Osteocyte (in vitro differentiated cells): ENCODE measurements at regions not wholly inside any gene's neighbourhood (a gene's known extent, or its start where the extent isn't known, plus 50 kb on each side); places are given as distances from the start of the nearest gene placed in this dataset.

ENCODE experiments used
- DNase-seq: peaks from one replicate; pipeline ENCODE4 v3.0.0; 2021; ENCODE audit warnings: mixed read lengths; ENCODE audit not compliant: unreplicated experiment; ENCODE audit errors: extremely low spot score
- H3K27ac Mint-ChIP-seq: one replicate; pipeline ENCODE4 v1.8.0; 2021; ENCODE audit warnings: mild to moderate bottlenecking, mixed read lengths; ENCODE audit not compliant: unreplicated experiment
- H3K27me3 Mint-ChIP-seq: one replicate; pipeline ENCODE4 v1.8.0; 2021; ENCODE audit warnings: mixed read lengths; ENCODE audit not compliant: unreplicated experiment
- H3K36me3 Mint-ChIP-seq: one replicate; pipeline ENCODE4 v1.8.0; 2021; ENCODE audit warnings: mixed read lengths; ENCODE audit not compliant: unreplicated experiment
- H3K4me1 Mint-ChIP-seq: one replicate; pipeline ENCODE4 v1.8.0; 2021; ENCODE audit warnings: mixed read lengths; ENCODE audit not compliant: unreplicated experiment
- H3K4me3 Mint-ChIP-seq: one replicate; pipeline ENCODE4 v1.8.0; 2021; ENCODE audit warnings: mild to moderate bottlenecking, moderate library complexity, mixed read lengths; ENCODE audit not compliant: unreplicated experiment
- H3K9me3 Mint-ChIP-seq: one replicate; pipeline ENCODE4 v1.8.0; 2021; ENCODE audit warnings: mixed read lengths; ENCODE audit not compliant: unreplicated experiment
- CTCF ChIP-seq: fragments of 200-600 bp; sonication (generic); IDR thresholded peaks from 2 replicates; pipeline ENCODE4 v1.5.0; 2021; ENCODE audit warnings: antibody characterized with exemption, mild to moderate bottlenecking, moderate library complexity

- Mint-ChIP-seq H3K4me3 (no peak overlapping the region), H3K4me1 (peaks cover 3% of the 10 kb centered on the region), H3K36me3 (peaks cover 1% of the 10 kb centered on the region), H3K27me3 (peaks cover 15% of the 10 kb centered on the region), H3K27ac (no peak overlapping the region), H3K9me3 (peaks cover 9% of the 10 kb centered on the region)
- DNase-seq = no peak
- no peak for TF ChIP-seq CTCF
Observed at GRCh38 chr10:21034241-21034640, 137.1 kb upstream of the NEBL start.

DNA sequence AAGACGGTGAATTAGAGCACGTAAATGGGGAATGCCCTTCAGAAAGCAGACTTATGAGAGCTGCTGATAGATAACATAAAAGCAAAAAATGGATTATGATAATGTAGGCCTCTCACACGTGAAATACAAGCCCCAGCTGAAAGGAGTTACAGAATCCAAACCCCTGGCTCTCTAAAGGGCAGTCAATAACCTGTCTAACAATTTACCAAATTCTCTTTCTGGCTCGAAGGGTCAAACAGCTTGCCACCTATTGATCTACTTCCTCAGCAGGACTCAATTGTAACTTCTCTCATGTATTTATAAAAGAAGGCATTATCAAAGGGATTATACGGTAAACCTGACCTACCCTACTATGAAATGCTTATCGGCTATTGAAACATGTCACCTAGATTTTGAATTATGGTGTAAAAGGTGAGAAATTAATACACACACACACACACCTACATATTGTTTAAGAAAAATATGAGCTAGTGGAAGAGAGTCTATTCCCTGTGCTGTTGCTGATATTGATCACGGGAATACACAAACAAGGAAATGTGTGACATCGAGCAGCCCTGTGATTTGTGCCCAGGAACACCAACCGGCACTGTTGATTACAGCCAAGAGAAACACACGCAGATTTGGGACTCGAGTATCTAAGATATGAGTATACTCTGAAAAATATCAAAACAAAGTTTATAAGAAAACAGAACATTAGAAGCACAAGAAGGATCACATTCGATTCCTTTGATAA, 135.6 kb upstream of the NEBL start:
- no peak for TF ChIP-seq CTCF
- peaks cover 3% of the 10 kb centered on the region for H3K4me1 Mint-ChIP-seq
- DNase-seq = no peak
- H3K27me3 Mint-ChIP-seq = peaks cover 6% of the 10 kb centered on the region
- peaks cover 11% of the 10 kb centered on the region for H3K9me3 Mint-ChIP-seq
- H3K36me3 Mint-ChIP-seq = peaks cover 2% of the 10 kb centered on the region
- H3K27ac Mint-ChIP-seq = no peak overlapping the region
- no peak overlapping the region for H3K4me3 Mint-ChIP-seq

- no peak overlapping the region for H3K4me3 Mint-ChIP-seq
- H3K27ac Mint-ChIP-seq = no peak overlapping the region
- peaks cover 4% of the 10 kb centered on the region for H3K27me3 Mint-ChIP-seq
- no peak for DNase-seq
- H3K36me3 Mint-ChIP-seq = peaks cover 2% of the 10 kb centered on the region
- peaks cover 3% of the 10 kb centered on the region for H3K4me1 Mint-ChIP-seq
- TF ChIP-seq CTCF = no peak
- peaks cover 11% of the 10 kb centered on the region for H3K9me3 Mint-ChIP-seq
Observed at GRCh38 chr10:21031232-21031795, 134.2 kb upstream of the NEBL start.

DNA sequence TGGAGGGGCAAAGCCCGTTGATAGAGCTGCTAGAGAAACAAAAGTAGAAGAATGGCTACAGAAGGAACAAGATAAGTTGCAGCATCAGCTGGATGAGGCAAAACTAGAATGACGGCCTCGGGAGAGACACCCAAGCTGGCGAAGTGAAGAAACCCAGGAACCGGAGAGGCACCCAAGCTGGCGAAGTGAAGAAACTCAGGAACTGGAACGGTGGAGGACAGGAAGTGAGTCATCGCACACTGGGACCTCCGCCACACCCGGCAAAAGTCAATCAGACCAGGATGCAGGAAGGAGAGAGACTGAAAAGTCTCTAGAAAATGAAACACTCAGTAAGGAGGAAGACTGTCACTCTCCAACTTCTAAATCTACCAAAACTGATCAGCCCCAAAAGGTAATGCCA, 133.0 kb upstream of the NEBL start:
- Mint-ChIP-seq H3K9me3 (peaks cover 11% of the 10 kb centered on the region), H3K36me3 (peaks cover 2% of the 10 kb centered on the region), H3K4me1 (peaks cover 3% of the 10 kb centered on the region), H3K4me3 (no peak overlapping the region), H3K27me3 (peaks cover 8% of the 10 kb centered on the region), H3K27ac (no peak overlapping the region)
- TF ChIP-seq CTCF = no peak
- no peak for DNase-seq

- H3K9me3 Mint-ChIP-seq = no peaks in the 10 kb centered on the region
- peaks cover 23% of the 10 kb centered on the region for H3K27me3 Mint-ChIP-seq
- H3K27ac Mint-ChIP-seq = no peak overlapping the region
- H3K36me3 Mint-ChIP-seq = no peaks in the 10 kb centered on the region
- DNase-seq = no peak
- H3K4me3 Mint-ChIP-seq = no peak overlapping the region
- TF ChIP-seq CTCF = no peak
- H3K4me1 Mint-ChIP-seq = no peaks in the 10 kb centered on the region
Observed at GRCh38 chr10:21022821-21023220, 125.7 kb upstream of the NEBL start.
